PC-9 (cell line): ENCODE measurements at regions not wholly inside any gene's neighbourhood (a gene's known extent, or its start where the extent isn't known, plus 50 kb on each side); places are given as distances from the start of the nearest gene placed in this dataset.

Experiments used
- CTCF ChIP-seq: fragments of 200-600 bp; sonication (generic); conservative IDR thresholded peaks from 2 replicates; pipeline ENCODE4 v1.6.1; 2017; ENCODE audit warnings: mixed run types, antibody characterized with exemption, mild to moderate bottlenecking, moderate library complexity
- EZH2 ChIP-seq: fragments of 200-600 bp; sonication (generic); IDR thresholded peaks from 2 replicates; pipeline ENCODE4 v1.8.0; 2017; ENCODE audit warnings: antibody characterized with exemption, low read depth

GRCh38 chr18:24543795-24544498, 83.5 kb downstream of the HRH4 start:
- TF ChIP-seq CTCF (peak; percentile 64), EZH2 (no peak)
